ENCODE measurements at regions not wholly inside any gene's neighbourhood (a gene's known extent, or its start where the extent isn't known, plus 50 kb on each side); places are given as distances from the start of the nearest gene placed in this dataset.
"Not testable (repeated sequence)": the region's sequence is repeated elsewhere in the genome, so short reads cannot be mapped to it uniquely, and the experiment has no call there.

DNA sequence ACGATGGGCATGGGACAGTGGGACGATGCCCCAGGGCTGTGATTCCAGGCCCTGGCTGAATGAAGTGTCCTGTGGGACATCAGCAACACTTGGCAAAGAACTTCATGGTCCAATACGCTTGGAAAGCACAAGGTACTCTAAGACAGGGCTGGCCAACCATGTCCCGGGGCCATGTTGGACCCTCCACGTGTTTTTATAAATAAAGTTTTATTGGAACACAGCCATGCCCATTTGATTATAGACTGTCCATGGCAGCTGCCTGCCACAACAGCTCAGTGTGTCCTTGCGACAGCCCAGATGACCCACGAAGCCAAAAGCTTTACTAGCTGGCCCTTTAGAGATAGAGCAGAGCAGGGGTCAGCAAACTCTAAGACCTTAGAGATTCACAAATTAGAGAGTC, 282.1 kb downstream of the C16orf95 start:
- Histone ChIP-seq H3K23ac (ENCODE audit: low read length) (no peak overlapping the region), H2BK5ac (ENCODE audit: low read length) (no peak overlapping the region), H3K18ac (ENCODE audit: low read length) (no peak overlapping the region), H4K5ac (ENCODE audit: low read length) (no peak overlapping the region), H3K56ac (ENCODE audit: low read length) (no peak overlapping the region), H3K4me3 (ENCODE audit: low read length) (no peak overlapping the region), H3K4me1 (ENCODE audit: control insufficient read depth, low read depth, low read length) (no peaks in the 10 kb centered on the region), H4K8ac (ENCODE audit: low read depth, low read length) (no peak overlapping the region), H3K4ac (ENCODE audit: low read depth, low read length) (no peak overlapping the region), H3K27me3 (ENCODE audit: insufficient read depth, low read length, poor library complexity) (no peaks in the 10 kb centered on the region), H3K79me1 (ENCODE audit: low read length) (no peaks in the 10 kb centered on the region), H3K27ac (ENCODE audit: low read depth, low read length) (no peak overlapping the region), H3K4me2 (ENCODE audit: low read length) (no peak overlapping the region), H3K9ac (ENCODE audit: low read length) (no peak overlapping the region), H3K36me3 (ENCODE audit: control insufficient read depth, insufficient read depth, low read length) (no peaks in the 10 kb centered on the region), H2BK120ac (ENCODE audit: low read depth, low read length) (no peak overlapping the region), H2BK15ac (replicated peaks; ENCODE audit: low read depth) (no peak overlapping the region), H3K79me2 (ENCODE audit: control insufficient read depth, insufficient read depth, low read length) (no peaks in the 10 kb centered on the region), H2AK5ac (ENCODE audit: low read length) (no peak overlapping the region)
- whole genome bisulfite sequencing (ENCODE audit: extremely low coverage, insufficient coverage, low lambda C conversion rate), result no CpG with 5 or more reads among the region's 7 CpGs
- no peak for DNase-seq

DNA sequence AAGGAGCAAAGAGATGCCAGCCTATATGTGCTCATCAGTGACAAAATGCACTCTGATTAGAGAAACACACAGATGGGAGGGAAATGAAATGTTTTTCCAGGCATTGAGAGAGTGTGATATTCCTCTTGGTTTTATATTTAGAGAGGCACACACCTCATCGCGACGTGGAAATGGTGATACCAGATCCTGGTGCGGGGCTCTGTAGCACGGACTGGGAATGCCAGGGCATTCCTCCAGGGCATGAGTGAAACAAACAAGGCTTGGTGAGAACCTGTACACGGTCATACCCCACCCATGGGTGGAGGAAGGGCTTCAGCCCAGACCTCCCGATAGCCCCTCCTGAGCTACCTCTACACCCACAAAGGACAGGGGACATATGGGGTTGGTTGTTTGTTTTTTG, 280.2 kb downstream of the C16orf95 start:
- Histone ChIP-seq H2BK5ac (ENCODE audit: low read length) (no peak overlapping the region), H3K36me3 (ENCODE audit: control insufficient read depth, insufficient read depth, low read length) (no peaks in the 10 kb centered on the region), H3K27ac (ENCODE audit: low read depth, low read length) (no peak overlapping the region), H3K56ac (ENCODE audit: low read length) (no peak overlapping the region), H3K79me1 (ENCODE audit: low read length) (no peaks in the 10 kb centered on the region), H3K4me3 (ENCODE audit: low read length) (no peak overlapping the region), H3K9ac (ENCODE audit: low read length) (no peak overlapping the region), H4K8ac (ENCODE audit: low read depth, low read length) (no peak overlapping the region), H4K5ac (ENCODE audit: low read length) (no peak overlapping the region), H3K18ac (ENCODE audit: low read length) (no peak overlapping the region), H3K23ac (ENCODE audit: low read length) (no peak overlapping the region), H3K79me2 (ENCODE audit: control insufficient read depth, insufficient read depth, low read length) (no peaks in the 10 kb centered on the region), H2BK15ac (replicated peaks; ENCODE audit: low read depth) (no peak overlapping the region), H3K4me1 (ENCODE audit: control insufficient read depth, low read depth, low read length) (no peaks in the 10 kb centered on the region), H3K4ac (ENCODE audit: low read depth, low read length) (no peak overlapping the region), H3K27me3 (ENCODE audit: insufficient read depth, low read length, poor library complexity) (no peaks in the 10 kb centered on the region), H3K4me2 (ENCODE audit: low read length) (no peak overlapping the region), H2AK5ac (ENCODE audit: low read length) (no peak overlapping the region), H2BK120ac (ENCODE audit: low read depth, low read length) (no peak overlapping the region)
- no CpG with 5 or more reads among the region's 7 CpGs for WGBS (ENCODE audit: extremely low coverage, insufficient coverage, low lambda C conversion rate)
- DNase-seq, result no peak

DNA sequence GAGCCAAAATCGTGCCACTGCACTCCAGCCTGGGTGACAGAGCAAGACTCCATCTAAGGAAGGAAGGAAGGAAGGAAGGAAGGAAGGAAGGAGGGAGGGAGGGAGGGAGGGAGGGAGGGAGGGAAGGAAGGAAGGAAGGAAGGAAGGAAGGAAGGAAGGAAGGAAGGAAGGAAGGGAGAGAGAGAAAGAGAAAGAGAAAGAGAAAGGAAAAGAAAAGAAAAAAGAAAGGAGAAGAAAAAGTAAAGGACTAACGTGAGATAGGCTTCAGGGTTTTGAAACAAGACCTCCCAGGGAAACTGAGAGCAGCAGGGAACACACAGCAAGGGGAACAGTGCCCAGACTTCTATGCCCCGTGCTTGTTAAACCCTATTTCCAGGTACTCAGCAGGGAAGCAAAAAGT, 278.7 kb downstream of the C16orf95 start:
- not testable (repeated sequence) for H3K4ac ChIP-seq (ENCODE audit: low read depth, low read length); H2BK15ac ChIP-seq (replicated peaks; ENCODE audit: low read depth); H3K18ac ChIP-seq (ENCODE audit: low read length); H2BK120ac ChIP-seq (ENCODE audit: low read depth, low read length); H3K79me1 ChIP-seq (ENCODE audit: low read length); H3K56ac ChIP-seq (ENCODE audit: low read length); H3K27me3 ChIP-seq (ENCODE audit: insufficient read depth, low read length, poor library complexity); H4K5ac ChIP-seq (ENCODE audit: low read length); H4K8ac ChIP-seq (ENCODE audit: low read depth, low read length); H3K23ac ChIP-seq (ENCODE audit: low read length); H3K79me2 ChIP-seq (ENCODE audit: control insufficient read depth, insufficient read depth, low read length); H3K4me1 ChIP-seq (ENCODE audit: control insufficient read depth, low read depth, low read length); H2AK5ac ChIP-seq (ENCODE audit: low read length); H3K27ac ChIP-seq (ENCODE audit: low read depth, low read length); H3K36me3 ChIP-seq (ENCODE audit: control insufficient read depth, insufficient read depth, low read length); H2BK5ac ChIP-seq (ENCODE audit: low read length); H3K4me3 ChIP-seq (ENCODE audit: low read length); H3K4me2 ChIP-seq (ENCODE audit: low read length); DNase-seq; H3K9ac ChIP-seq (ENCODE audit: low read length)
- no CpG with 5 or more reads among the region's 3 CpGs for WGBS (ENCODE audit: extremely low coverage, insufficient coverage, low lambda C conversion rate)

DNA sequence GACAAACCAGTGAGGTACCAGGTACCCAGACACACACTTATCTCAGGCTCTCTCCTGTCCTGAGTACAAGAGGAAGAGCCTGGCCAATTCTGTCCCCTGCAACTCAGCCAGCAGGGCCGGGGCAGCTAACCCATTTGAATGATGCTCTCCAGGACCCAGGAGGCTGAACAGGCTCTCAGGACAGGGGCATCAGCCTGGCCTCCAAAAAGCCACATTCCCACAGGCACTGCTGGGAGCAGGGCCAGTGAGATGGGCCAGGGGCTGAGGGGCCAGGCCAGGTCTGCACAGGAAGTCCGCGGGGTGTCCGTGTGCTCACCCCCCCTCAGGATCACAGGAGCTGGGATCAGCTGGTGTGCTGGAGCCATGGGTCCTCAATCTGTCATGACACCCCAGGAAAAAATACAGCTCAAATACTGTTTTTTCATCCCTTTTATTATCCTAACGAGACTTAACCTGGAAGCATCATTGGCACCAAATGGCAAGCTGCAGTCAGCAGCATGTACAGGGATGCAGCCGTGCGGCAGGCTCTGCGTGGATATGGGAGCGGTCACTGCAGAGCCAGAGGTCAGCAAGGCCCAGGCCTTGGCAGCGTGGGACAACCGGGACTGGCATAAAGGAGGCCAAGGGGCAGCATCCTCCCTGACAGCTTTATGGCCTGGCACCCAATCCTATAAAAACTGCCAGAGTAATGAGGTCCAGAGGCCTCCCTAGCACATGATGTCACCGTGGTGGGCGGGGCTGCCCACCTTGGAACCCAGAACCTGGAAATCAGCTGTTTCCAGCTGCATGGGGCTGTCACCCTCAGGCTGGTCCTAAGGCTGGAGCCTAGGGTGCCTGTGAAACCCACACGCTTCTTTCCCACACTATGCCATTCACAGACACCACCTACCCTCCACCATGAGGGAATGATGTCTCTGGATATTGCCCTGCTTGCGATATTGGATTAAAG, 276.7 kb downstream of the C16orf95 start:
- no CpG with 5 or more reads among the region's 15 CpGs for WGBS (ENCODE audit: extremely low coverage, insufficient coverage, low lambda C conversion rate)
- Histone ChIP-seq H2BK5ac (ENCODE audit: low read length) (no peak overlapping the region), H3K27me3 (ENCODE audit: insufficient read depth, low read length, poor library complexity) (no peaks in the 10 kb centered on the region)

DNA sequence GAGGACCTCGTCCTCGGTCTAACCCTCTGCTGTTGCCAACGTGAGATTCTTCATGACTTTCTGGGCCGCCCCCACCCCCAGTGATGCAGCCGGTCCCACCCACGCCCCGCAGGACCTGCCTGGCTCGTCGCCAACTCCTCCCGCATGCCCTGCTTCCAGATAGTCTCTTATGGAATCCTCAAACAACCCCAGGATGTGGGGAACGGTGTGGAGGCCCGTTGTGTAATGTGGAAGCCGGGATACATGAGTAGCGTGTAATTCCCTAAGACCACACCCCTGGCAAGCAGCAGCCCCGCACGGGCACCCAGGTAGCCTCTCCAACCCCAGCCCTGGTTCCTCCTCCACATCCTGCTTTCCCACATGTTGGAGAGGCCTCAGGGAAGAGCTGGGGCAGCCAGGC, 275.9 kb downstream of the C16orf95 start:
- H2AK5ac ChIP-seq (ENCODE audit: low read length), result no peak overlapping the region
- no peak overlapping the region for H2BK5ac ChIP-seq (ENCODE audit: low read length)
- no peaks in the 10 kb centered on the region for H3K79me1 ChIP-seq (ENCODE audit: low read length)
- H3K4me3 ChIP-seq (ENCODE audit: low read length), result no peak overlapping the region
- DNase-seq, result no peak
- no peak overlapping the region for H2BK15ac ChIP-seq (replicated peaks; ENCODE audit: low read depth)
- no peaks in the 10 kb centered on the region for H3K36me3 ChIP-seq (ENCODE audit: control insufficient read depth, insufficient read depth, low read length)
- H4K8ac ChIP-seq (ENCODE audit: low read depth, low read length), result no peak overlapping the region
- H3K56ac ChIP-seq (ENCODE audit: low read length), result no peak overlapping the region
- H2BK120ac ChIP-seq (ENCODE audit: low read depth, low read length), result no peak overlapping the region
- no peak overlapping the region for H3K27ac ChIP-seq (ENCODE audit: low read depth, low read length)
- H3K4me1 ChIP-seq (ENCODE audit: control insufficient read depth, low read depth, low read length), result no peaks in the 10 kb centered on the region
- WGBS (ENCODE audit: extremely low coverage, insufficient coverage, low lambda C conversion rate), result no CpG with 5 or more reads among the region's 16 CpGs
- H3K18ac ChIP-seq (ENCODE audit: low read length), result no peak overlapping the region
- no peak overlapping the region for H3K9ac ChIP-seq (ENCODE audit: low read length)
- no peak overlapping the region for H3K4me2 ChIP-seq (ENCODE audit: low read length)
- H3K79me2 ChIP-seq (ENCODE audit: control insufficient read depth, insufficient read depth, low read length), result no peaks in the 10 kb centered on the region
- no peak overlapping the region for H4K5ac ChIP-seq (ENCODE audit: low read length)
- no peaks in the 10 kb centered on the region for H3K27me3 ChIP-seq (ENCODE audit: insufficient read depth, low read length, poor library complexity)
- H3K23ac ChIP-seq (ENCODE audit: low read length), result no peak overlapping the region
- H3K4ac ChIP-seq (ENCODE audit: low read depth, low read length), result no peak overlapping the region

More for the DNA sequence above, 276.7 kb downstream of the C16orf95 start:
- H3K4me1 ChIP-seq (ENCODE audit: control insufficient read depth, low read depth, low read length), result no peaks in the 10 kb centered on the region
- no peak overlapping the region for H2BK120ac ChIP-seq (ENCODE audit: low read depth, low read length)
- H3K4ac ChIP-seq (ENCODE audit: low read depth, low read length), result no peak overlapping the region
- H2AK5ac ChIP-seq (ENCODE audit: low read length), result no peak overlapping the region
- H3K56ac ChIP-seq (ENCODE audit: low read length), result no peak overlapping the region
- H3K36me3 ChIP-seq (ENCODE audit: control insufficient read depth, insufficient read depth, low read length), result no peaks in the 10 kb centered on the region
- no peak overlapping the region for H3K27ac ChIP-seq (ENCODE audit: low read depth, low read length)
- H3K18ac ChIP-seq (ENCODE audit: low read length), result no peak overlapping the region
- no peak for DNase-seq
- no peaks in the 10 kb centered on the region for H3K79me1 ChIP-seq (ENCODE audit: low read length)
- H3K4me2 ChIP-seq (ENCODE audit: low read length), result no peak overlapping the region
- no peak overlapping the region for H3K4me3 ChIP-seq (ENCODE audit: low read length)
- no peak overlapping the region for H2BK15ac ChIP-seq (replicated peaks; ENCODE audit: low read depth)
- H3K79me2 ChIP-seq (ENCODE audit: control insufficient read depth, insufficient read depth, low read length), result no peaks in the 10 kb centered on the region
- H3K9ac ChIP-seq (ENCODE audit: low read length), result no peak overlapping the region
- no peak overlapping the region for H4K8ac ChIP-seq (ENCODE audit: low read depth, low read length)
- no peak overlapping the region for H3K23ac ChIP-seq (ENCODE audit: low read length)
- H4K5ac ChIP-seq (ENCODE audit: low read length), result no peak overlapping the region
